ENCODE measurements at regions not wholly inside any gene's neighbourhood (a gene's known extent, or its start where the extent isn't known, plus 50 kb on each side); places are given as distances from the start of the nearest gene placed in this dataset.

- TF ChIP-seq EZH2phosphoT487 (IDR thresholded peaks at IDR 0.05; ENCODE audit: borderline replicate concordance, low read depth), result no peak
- TF ChIP-seq MXI1 (IDR thresholded peaks at IDR 0.05; ENCODE audit: low read depth, low read length), result no peak
- TF ChIP-seq USF1 (IDR thresholded peaks at IDR 0.05; ENCODE audit: borderline replicate concordance, low read depth), result no peak
- ChIA-PET POLR2A (no interaction called here), CTCF (interaction anchor here (1.5 kb wide), 1 partner anchor 322 kb away, joined by 3 read pairs; no protein-coding TSS in a partner anchor)
- Histone ChIP-seq H3K79me2 (ENCODE audit: insufficient read depth) (no peaks in the 10 kb centered on the region), H3F3A (replicated peaks; ENCODE audit: insufficient read depth) (no peaks in the 10 kb centered on the region), H3K9me3 (no peaks in the 10 kb centered on the region), H2AFZ (ENCODE audit: low read depth) (no peak overlapping the region), H4K20me1 (ENCODE audit: insufficient read depth) (no peaks in the 10 kb centered on the region), H3K27ac (ENCODE audit: low read depth in 2 of 2, low read length in 1 of 2) (no peak overlapping the region), H3K36me3 (replicated peaks in 1 of 2; ENCODE audit: control insufficient read depth in 1 of 2, insufficient read depth in 2 of 2, low read length in 1 of 2) (no peaks in the 10 kb centered on the region), H3K9ac (no peak overlapping the region), H3K4me2 (no peak overlapping the region), H3K9me2 (no peaks in the 10 kb centered on the region), H3K27me3 (ENCODE audit: insufficient read depth) (no peaks in the 10 kb centered on the region), H3K4me1 (ENCODE audit: control insufficient read depth in 1 of 2, insufficient read depth in 2 of 2, low read depth in 1 of 2, low read length in 1 of 2) (no peaks in the 10 kb centered on the region; a peak in 1 of 4 replicates), H3K4me3 (ENCODE audit: low read depth in 2 of 2, low read length in 1 of 2) (no peak overlapping the region)
- no peak for DNase-seq
- 66% methylated on average over 2 of the region's 2 CpGs for WGBS (ENCODE audit: low lambda C conversion rate)
Measured at GRCh38 chr2:195337597-195337996, 319.4 kb upstream of the SLC39A10 start.

- Histone ChIP-seq H3K27ac (ENCODE audit: low read depth in 2 of 2, low read length in 1 of 2) (no peak overlapping the region), H3F3A (replicated peaks; ENCODE audit: insufficient read depth) (no peaks in the 10 kb centered on the region), H3K4me1 (ENCODE audit: control insufficient read depth in 1 of 2, insufficient read depth in 2 of 2, low read depth in 1 of 2, low read length in 1 of 2) (no peaks in the 10 kb centered on the region; a peak in 1 of 4 replicates), H3K79me2 (ENCODE audit: insufficient read depth) (no peaks in the 10 kb centered on the region), H3K36me3 (replicated peaks in 1 of 2; ENCODE audit: control insufficient read depth in 1 of 2, insufficient read depth in 2 of 2, low read length in 1 of 2) (no peaks in the 10 kb centered on the region), H3K9ac (no peak overlapping the region), H3K9me2 (no peaks in the 10 kb centered on the region), H3K4me3 (ENCODE audit: low read depth in 2 of 2, low read length in 1 of 2) (no peak overlapping the region), H4K20me1 (ENCODE audit: insufficient read depth) (no peaks in the 10 kb centered on the region), H3K27me3 (ENCODE audit: insufficient read depth) (no peaks in the 10 kb centered on the region), H2AFZ (ENCODE audit: low read depth) (no peak overlapping the region), H3K4me2 (no peak overlapping the region), H3K9me3 (no peaks in the 10 kb centered on the region)
- DNase-seq, result no peak
- TF ChIP-seq USF2 (IDR thresholded peaks at IDR 0.05; ENCODE audit: borderline replicate concordance, low read depth, low read length) (no peak), PBX3 (IDR thresholded peaks at IDR 0.05) (no peak), MAX (IDR thresholded peaks at IDR 0.05; ENCODE audit: low read depth) (no peak), SMC3 (IDR thresholded peaks at IDR 0.05; ENCODE audit: low read depth, low read length) (no peak)
- CTCF ChIA-PET, result interaction anchor here (0.8 to 1.8 kb wide), 5 partner anchors 10 to 326 kb away, joined by 3 to 7 read pairs (median 6); no protein-coding TSS in a partner anchor
- POLR2A ChIA-PET, result no interaction called here
Measured at GRCh38 chr2:195333869-195334268, 323.2 kb upstream of the SLC39A10 start.

GRCh38 chr2:195331966-195332365 lies 325.1 kb upstream of the SLC39A10 start:
- Histone ChIP-seq H3K27me3 (ENCODE audit: insufficient read depth) (no peaks in the 10 kb centered on the region), H3K9me2 (no peaks in the 10 kb centered on the region), H2AFZ (ENCODE audit: low read depth) (no peak overlapping the region), H3K9me3 (no peaks in the 10 kb centered on the region), H3K27ac (ENCODE audit: low read depth in 2 of 2, low read length in 1 of 2) (no peak overlapping the region), H3K4me1 (ENCODE audit: control insufficient read depth in 1 of 2, insufficient read depth in 2 of 2, low read depth in 1 of 2, low read length in 1 of 2) (no peaks in the 10 kb centered on the region; a peak in 1 of 4 replicates), H3K4me2 (no peak overlapping the region), H3K4me3 (ENCODE audit: low read depth in 2 of 2, low read length in 1 of 2) (no peak overlapping the region), H4K20me1 (ENCODE audit: insufficient read depth) (no peaks in the 10 kb centered on the region), H3K79me2 (ENCODE audit: insufficient read depth) (no peaks in the 10 kb centered on the region), H3K9ac (no peak overlapping the region), H3K36me3 (replicated peaks in 1 of 2; ENCODE audit: control insufficient read depth in 1 of 2, insufficient read depth in 2 of 2, low read length in 1 of 2) (no peaks in the 10 kb centered on the region), H3F3A (replicated peaks; ENCODE audit: insufficient read depth) (no peaks in the 10 kb centered on the region)
- DNase-seq, result no peak
- ChIA-PET CTCF (interaction anchor here (0.8 kb wide), 1 partner anchor 8 kb away, joined by 3 read pairs; no protein-coding TSS in a partner anchor), POLR2A (no interaction called here)
- WGBS (ENCODE audit: low lambda C conversion rate), result 79% methylated on average over 2 of the region's 2 CpGs
- TF ChIP-seq ELF1 (IDR thresholded peaks at IDR 0.05) (no peak), FOXJ3 (CRISPR knock-in tag; IDR thresholded peaks at IDR 0.05) (no peak), PBX3 (IDR thresholded peaks at IDR 0.05) (no peak), EZH2phosphoT487 (IDR thresholded peaks at IDR 0.05; ENCODE audit: borderline replicate concordance, low read depth) (no peak), MEF2A (IDR thresholded peaks at IDR 0.05; ENCODE audit: borderline replicate concordance, low read depth) (no peak), TAF1 (IDR thresholded peaks at IDR 0.05; ENCODE audit: borderline replicate concordance, low read depth, low read length) (no peak), ZBTB33 (IDR thresholded peaks at IDR 0.05; ENCODE audit: borderline replicate concordance, low read depth) (no peak), FOSL2 (IDR thresholded peaks at IDR 0.05; ENCODE audit: borderline replicate concordance, low read depth) (no peak), RFX5 (IDR thresholded peaks at IDR 0.05; ENCODE audit: low read length) (no peak), CHD2 (IDR thresholded peaks at IDR 0.05; ENCODE audit: low read length, partially characterized antibody) (no peak), NRF1 (IDR thresholded peaks at IDR 0.05; ENCODE audit: low read depth, low read length) (no peak)
